HG02885 (cell line): ENCODE measurements at regions not wholly inside any gene's neighbourhood (a gene's known extent, or its start where the extent isn't known, plus 50 kb on each side); places are given as distances from the start of the nearest gene placed in this dataset.
"Not testable (repeated sequence)": the region's sequence is repeated elsewhere in the genome, so short reads cannot be mapped to it uniquely, and the experiment has no call there.

Source experiments
- ATAC-seq: cut with Tn5 transposase; IDR thresholded peaks from one replicate; pipeline ENCODE4 v1.9.1; 2021; ENCODE audit warnings: mild to moderate bottlenecking; ENCODE audit not compliant: unreplicated experiment, poor library complexity

DNA sequence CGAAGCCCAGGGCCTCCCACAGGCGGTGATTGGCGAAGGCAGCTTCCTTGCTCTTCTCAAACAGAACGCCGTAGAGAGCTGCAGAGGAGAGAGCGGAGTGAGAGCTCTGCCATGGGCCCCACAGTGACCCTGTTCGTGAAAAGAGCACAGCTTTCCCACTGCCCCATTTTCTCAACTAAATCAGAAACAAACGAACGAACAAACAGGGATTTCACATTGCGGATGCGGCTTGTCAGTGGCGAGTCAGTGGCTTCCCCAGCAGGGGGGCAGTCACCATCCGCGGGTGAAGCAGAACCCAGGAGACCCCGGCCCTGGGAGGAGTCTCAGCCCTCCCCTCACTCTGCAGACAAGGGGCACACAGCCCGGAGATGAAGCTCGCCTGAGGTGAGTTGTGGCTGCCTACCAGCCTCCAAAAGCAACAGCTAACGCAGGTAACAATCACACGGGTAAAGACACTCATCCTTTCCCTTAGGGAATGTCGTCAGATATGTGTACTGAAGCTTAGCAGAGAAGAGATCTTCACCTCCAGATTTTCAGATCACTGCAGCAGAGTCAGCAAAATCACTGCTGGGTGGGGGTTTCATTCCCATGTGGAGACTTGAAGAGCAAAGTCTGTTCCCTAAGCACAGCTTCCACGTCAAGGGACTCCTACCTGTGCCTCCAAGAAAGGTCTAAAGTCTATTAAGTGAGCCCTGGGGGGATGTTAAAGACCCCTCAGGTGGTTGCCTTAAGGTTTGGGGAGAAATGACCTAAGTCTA lies 51.2 kb upstream of the GPR31 start:
- no peak for ATAC-seq

GRCh38 chr6:167209577-167209975 lies 51.8 kb upstream of the GPR31 start:
- ATAC-seq: no peak

DNA sequence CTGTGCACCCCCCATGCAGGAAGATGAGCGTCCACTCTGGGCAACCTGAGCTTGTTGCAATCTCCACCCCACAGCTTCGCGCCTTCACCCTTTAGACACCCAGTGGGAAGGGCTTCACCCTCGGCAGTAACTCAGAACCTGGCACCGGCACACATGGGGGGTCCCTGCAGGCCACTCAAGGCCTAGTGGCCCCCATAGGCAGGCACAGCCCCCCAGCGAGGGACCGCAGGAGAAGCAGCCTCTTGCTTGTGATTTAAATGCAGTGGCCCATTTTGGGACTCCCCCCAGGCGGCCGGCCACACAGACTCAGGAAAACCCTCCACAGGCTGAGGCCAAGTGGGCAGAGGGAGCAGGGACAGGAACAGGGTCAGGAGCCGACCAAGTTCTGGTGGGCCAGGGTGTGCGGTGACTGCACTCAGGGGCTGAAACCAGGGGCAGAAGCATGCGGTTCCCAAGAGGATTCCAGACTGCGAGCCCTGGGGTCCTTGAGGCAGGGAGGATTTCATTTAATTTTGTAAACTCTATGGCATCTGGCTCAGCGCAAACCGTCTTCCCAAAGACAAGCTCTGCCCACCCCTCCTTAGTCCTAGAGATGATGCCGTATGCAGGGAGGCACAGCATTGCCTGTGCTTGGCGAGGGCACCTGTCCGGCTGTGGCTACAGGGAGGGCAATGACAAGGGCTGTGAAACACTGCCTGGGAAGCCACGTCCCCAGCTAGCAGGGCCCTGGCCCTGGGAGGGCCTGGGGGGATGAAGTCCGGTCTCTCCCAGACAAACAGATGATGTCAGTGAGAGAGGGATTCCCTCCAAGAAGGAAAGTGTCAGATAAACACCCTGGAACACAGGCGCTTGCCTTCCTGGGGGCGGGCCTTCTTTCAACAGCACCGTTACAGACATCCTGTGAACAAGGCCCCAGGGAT lies 52.9 kb upstream of the GPR31 start:
- ATAC-seq: no peak

GRCh38 chr6:167211295-167211648 lies 53.5 kb upstream of the GPR31 start:
- no peak for ATAC-seq

DNA sequence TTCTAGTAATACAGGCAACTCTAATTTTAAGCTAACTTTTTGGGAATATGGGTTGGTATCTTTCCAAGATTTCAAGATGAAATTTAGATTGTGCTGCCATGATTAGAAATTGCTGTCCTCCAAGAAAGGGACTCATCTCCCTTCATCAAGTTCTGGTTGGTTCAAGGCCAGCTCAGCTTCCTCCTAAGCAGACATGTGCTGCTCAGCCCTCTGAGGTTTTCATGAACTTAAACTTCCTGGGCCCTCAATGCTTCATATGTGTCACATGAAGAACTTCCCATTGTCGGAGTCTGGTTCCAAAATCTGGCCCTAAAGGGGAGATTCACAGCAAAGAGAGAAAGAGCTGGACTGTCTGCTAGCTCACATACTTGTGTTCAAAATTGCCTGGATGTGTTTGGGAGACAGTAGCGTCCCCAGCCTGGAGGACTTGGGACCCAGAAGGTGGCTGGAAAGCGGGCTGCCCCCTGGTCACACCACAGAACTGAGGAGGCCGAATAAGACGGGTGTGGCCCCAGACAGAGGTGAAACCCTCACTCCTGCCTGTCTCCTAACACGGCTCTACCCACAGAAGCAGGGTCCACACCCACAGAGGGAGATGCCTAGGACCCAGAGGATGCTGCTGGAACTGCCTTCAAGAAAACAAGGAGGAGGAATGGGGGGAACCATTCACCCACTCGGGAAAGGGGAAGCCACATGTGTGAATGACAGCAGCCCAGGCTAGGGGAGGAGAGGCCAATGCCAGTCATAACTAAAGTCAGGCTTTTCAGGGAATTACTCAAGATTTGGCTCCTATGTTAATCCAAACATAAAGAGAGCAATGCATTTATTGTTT lies 54.3 kb upstream of the GPR31 start:
- ATAC-seq: no peak

- peak; percentile 85 for ATAC-seq
Measured at GRCh38 chr6:167212713-167213005, 54.9 kb upstream of the GPR31 start.

- ATAC-seq: no peak
Measured at GRCh38 chr6:167214206-167214605, 56.4 kb upstream of the GPR31 start.

- ATAC-seq: not testable (repeated sequence)
Measured at GRCh38 chr6:167215429-167216250, 57.9 kb upstream of the GPR31 start.

GRCh38 chr6:167216390-167217050 lies 58.7 kb upstream of the GPR31 start:
- ATAC-seq: not testable (repeated sequence)

DNA sequence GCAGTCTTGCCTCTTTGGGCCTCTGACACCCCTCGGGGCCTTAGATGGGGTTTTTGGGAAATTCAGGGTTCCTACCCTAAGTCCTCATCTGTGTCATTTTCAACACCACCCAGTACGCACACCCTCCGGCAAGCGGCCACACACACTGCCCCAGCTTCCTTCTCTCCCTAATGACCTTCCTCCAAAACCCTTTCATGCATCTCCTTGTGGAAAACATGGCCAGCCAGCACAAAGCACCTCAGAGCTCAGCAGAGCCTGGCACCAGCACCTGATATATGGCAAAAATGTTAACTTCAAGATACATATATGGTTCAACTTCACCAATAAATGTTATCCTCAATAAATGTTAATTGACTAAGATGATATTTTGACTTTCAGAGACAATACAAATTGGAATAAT lies 59.3 kb upstream of the GPR31 start:
- not testable (repeated sequence) for ATAC-seq

DNA sequence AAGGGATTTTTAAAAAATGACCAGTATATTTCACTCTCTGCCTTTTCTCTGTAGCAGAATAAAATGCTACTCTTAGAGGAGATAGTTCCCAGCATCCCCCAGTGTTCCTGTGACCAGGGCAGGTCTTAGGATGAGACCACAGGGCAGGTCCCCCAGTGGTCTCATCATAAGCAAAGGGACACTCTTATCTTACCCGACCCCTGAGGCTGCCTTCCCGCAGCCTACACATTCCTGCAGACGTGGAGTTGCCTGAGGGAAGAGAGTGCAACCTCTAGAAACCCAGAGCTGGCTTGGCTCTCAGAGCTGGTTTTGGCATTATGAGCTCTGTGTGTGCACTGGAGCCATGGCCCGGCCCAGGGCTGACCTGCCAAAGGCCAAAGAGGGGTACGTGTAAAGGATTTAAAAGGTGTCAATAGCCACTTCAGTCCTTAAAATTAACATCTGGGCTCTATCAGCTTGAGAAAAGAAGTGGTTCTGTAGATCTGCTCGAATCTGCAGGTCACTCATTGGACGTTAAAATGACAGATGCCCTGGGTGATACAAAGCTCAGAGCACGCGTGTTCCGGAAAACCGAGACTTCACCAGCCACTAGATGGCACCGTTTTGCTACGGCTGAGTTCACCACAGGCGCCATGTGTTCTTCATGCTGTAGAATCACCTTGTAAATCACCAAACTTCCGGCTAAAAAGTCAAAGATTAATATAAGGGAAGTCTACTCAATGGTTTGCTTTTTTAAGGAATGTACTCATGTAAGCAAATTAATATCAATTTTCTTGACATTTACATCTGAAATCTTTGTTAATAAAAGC lies 60.4 kb upstream of the GPR31 start:
- ATAC-seq: peak; percentile 72

DNA sequence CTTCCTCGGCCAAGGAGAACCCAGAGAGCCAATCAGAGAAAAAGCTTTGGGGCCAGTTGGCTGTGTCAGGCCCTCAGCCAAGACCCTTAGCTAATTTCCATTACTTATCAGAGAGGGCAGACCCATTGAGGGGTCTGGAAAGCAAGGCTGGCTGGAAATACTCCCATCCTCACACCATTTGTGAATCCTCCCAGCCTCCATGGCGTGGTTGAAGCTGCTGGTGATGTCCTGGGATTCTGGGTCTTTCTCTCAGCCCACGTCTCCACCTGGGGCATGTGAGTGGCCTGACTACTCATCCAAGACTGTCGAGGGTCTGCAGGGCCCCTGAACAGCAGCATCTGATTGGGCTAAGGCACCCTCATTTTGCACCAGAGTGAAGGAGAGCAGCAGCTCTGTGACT lies 61.3 kb upstream of the GPR31 start:
- ATAC-seq: not testable (repeated sequence)

DNA sequence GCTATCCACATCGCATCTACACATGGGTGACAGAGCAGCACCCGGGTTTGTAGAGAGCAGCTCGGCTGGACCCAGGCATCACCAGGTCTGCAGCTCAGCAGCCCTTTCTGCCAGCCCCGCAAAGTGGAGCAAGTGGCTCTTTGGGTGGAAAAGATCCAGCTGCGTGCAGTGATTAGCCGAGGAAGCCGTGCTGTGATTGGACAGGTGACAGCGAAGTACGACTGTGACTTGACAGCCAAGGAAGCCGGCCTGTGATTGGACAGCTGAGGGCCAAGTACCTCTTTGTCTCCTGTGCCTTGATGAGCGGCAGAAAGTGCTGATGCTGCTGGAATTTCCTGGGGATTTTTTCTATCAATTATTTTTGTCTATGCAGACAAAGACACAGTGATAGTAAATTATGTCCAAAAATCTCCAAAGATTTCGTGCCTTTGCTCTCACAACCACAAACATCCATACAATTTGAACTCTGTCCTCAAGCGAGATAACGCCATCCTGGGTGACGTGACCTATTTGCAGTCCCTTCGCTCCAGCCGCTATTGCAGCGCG lies 62.3 kb upstream of the GPR31 start:
- no peak for ATAC-seq

DNA sequence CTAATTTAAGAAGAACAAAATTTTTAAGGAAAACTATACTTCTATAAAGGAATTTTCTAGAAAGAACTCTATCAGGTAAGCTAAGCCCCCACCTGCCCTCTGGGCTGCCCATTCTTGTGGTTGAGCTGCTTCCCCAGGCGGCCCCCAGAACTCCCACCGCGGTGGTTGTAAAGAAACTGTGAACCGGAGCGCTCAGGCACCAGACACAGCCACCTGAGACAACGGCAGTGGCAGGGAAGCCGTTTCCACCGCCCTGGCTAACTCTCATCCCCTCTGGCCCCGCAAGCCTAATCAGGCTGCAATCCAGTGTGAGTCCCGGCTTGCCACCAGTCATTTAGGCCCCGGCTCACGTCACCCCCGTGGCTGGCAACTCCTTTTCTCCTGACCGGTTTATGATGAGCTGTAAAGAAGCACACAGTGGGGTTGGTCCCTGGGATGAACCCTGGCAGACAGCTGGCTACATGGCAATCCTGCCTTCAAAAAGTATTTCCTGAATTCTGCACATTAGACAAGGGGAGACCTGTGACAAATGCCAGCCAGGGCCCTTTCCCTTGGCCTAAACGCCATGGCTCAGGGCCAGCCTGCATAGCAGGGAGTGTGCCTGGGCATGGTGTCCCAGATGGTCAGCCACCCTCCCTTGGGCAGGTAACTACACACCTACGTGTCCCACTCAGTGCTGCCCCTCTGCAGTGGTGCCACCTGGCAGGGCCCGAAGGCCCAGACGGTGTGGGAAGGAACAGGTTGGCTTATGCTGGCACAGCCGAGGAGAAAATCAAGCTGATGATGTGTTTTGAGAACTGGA lies 63.8 kb upstream of the GPR31 start:
- ATAC-seq: no peak

DNA sequence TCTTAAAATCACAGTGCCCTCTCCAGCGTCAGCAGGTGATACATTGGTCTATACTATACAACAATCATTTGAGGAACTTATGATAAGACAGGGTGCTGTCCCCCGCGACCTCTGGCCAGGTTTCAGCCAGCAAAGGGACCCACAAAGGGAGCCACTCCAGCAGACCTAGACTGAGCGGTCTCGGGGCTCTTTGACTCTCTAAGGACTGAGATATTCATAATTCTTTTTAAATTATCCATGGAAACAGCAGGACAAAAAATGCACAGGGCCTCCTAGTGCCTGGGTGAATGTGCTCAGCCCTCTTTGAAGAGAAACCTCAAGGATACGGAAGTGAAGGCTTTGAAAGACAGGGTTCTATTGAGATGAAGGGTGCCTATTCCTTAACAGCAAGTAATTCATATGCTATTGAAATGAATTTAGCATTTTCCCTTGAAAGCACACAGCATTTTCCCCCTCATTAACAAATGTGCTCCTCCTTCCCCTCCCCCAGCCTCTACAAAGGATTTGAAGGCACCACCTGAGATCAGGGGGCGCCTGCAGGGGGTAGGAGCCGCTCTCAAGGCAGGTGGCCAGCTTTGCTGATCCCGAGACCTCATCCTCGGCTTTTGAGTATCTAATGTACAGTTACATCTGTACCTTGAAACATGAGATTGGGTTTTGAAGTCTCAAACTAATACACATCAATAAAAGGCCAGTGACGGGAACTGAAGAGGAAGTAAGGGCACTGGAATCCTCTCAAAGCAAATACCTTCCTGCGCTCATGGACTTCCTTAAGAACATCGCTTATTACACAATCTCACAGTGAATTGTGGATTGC lies 65.3 kb upstream of the UNC93A start:
- not testable (repeated sequence) for ATAC-seq

DNA sequence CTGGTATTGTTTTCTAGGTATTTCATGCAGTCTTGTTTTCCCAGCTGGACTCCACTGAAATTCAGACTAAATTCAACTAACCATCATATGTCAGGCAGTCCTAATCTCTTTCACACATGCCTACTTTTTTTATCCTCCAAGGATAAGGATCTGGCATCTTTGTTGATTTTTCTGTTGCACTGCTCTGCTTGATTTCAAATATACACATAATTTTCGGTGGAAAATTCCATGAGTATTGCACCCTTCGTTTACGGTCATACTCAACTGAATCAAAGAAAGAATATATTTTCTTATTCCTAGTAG lies 64.8 kb upstream of the UNC93A start:
- ATAC-seq: no peak

- ATAC-seq: no peak
Measured at GRCh38 chr6:167226791-167227190, 64.3 kb upstream of the UNC93A start.
